ENCODE measurements at regions not wholly inside any gene's neighbourhood (a gene's known extent, or its start where the extent isn't known, plus 50 kb on each side); places are given as distances from the start of the nearest gene placed in this dataset.
A peak's percentile ranks its signal among the peaks of the same experiment; 100 is the strongest.

GRCh38 chr6:15897063-15897876 lies 231.6 kb upstream of the MYLIP start:
- Histone ChIP-seq H3K4me2 (ENCODE audit: control insufficient read depth, insufficient read depth) (no peak overlapping the region; the same call in none of the 2 replicates), H4K20me1 (ENCODE audit: control insufficient read depth, insufficient read depth) (no peaks in the 10 kb centered on the region), H3K9me3 (replicated peaks; ENCODE audit: control insufficient read depth, insufficient read depth, low read length) (peaks cover 3% of the 10 kb centered on the region; the same call in 2 of the 3 replicates), H3K79me2 (ENCODE audit: control insufficient read depth, insufficient read depth, low read length) (no peaks in the 10 kb centered on the region), H3K36me3 (ENCODE audit: control insufficient read depth in 2 of 2, insufficient read depth in 2 of 2, low read length in 1 of 2) (no peaks in the 10 kb centered on the region), H3K27ac (ENCODE audit: control insufficient read depth, insufficient read depth) (peak overlapping the region; percentile 55), H3K9ac (ENCODE audit: control insufficient read depth, insufficient read depth, low read length) (no peak overlapping the region), H3K4me1 (ENCODE audit: control insufficient read depth, insufficient read depth, low read length) (peaks cover 36% of the 10 kb centered on the region), H3K4me3 (no peak overlapping the region), H2AFZ (ENCODE audit: control insufficient read depth, low read depth, low read length) (peak overlapping the region; percentile 78), H3K27me3 (replicated peaks in 1 of 2; ENCODE audit: control insufficient read depth in 2 of 2, insufficient read depth in 2 of 2, low read length in 1 of 2) (no peaks in the 10 kb centered on the region)
- DNase-seq (ENCODE audit: low read depth, low spot score) (no peak), FAIRE-seq (no peak), ATAC-seq (peak; percentile 13; the same call in 1 of the 3 replicates)
- ChIA-PET CTCF (interaction anchor here (0.9 to 4.5 kb wide), 11 partner anchors 9 to 272 kb away, joined by 3 to 26 read pairs (median 4); no protein-coding TSS in a partner anchor), RAD21 (ENCODE audit: unreplicated experiment) (interaction anchor here (0.8 to 10.4 kb wide), 18 partner anchors 8 to 286 kb away, joined by 3 to 134 read pairs (median 7); partner anchors contain the start of gene MYLIP), SMC1A (ENCODE audit: uncharacterized antibody, unreplicated experiment) (interaction anchor here (0.8 to 12.8 kb wide), 24 partner anchors 7 to 286 kb away, joined by 3 to 198 read pairs (median 6); partner anchors contain the start of gene MYLIP), POLR2A (interaction anchor here (0.6 to 5.5 kb wide), 11 partner anchors 9 to 232 kb away, joined by 3 to 53 read pairs (median 4); partner anchors contain the start of gene MYLIP)
- in situ Hi-C loops (cut with MboI), result no loop called here
- BruUV-seq (replicated peaks), result no TSS peak
- intact Hi-C loops (cut with micrococcal nuclease; ENCODE audit: unreplicated experiment), result no loop called here
- 40% methylated on average over 8 of the region's 8 CpGs for WGBS (ENCODE audit: insufficient coverage, insufficient replicate concordance, low lambda C conversion rate, missing lambda C conversion rate)
- TF ChIP-seq KAT2A (conservative IDR thresholded peaks at IDR 0.05; ENCODE audit: control insufficient read depth, low read depth, low read length), result no peak
- no peak for TF ChIP-seq SIN3A (IDR thresholded peaks at IDR 0.05; ENCODE audit: low read depth, low read length)
- no peak for TF ChIP-seq SUZ12 (IDR thresholded peaks at IDR 0.05; ENCODE audit: unreplicated experiment)
- no peak for TF ChIP-seq E4F1 (IDR thresholded peaks at IDR 0.05; ENCODE audit: borderline replicate concordance, partially characterized antibody)
- TF ChIP-seq ATF7 (IDR thresholded peaks at IDR 0.05; ENCODE audit: low read depth), result no peak
- TF ChIP-seq ZNF24 (IDR thresholded peaks at IDR 0.05), result no peak
- TF ChIP-seq MTA3 (IDR thresholded peaks at IDR 0.05; ENCODE audit: borderline replicate concordance, low read length), result no peak
- TF ChIP-seq BCL11A (IDR thresholded peaks at IDR 0.05; ENCODE audit: low read depth, low read length), result no peak
- TF ChIP-seq IRF5 (IDR thresholded peaks at IDR 0.05; ENCODE audit: borderline replicate concordance), result no peak
- peak; percentile 76 for TF ChIP-seq ZNF687 (IDR thresholded peaks at IDR 0.05)
- no peak for TF ChIP-seq ZZZ3 (IDR thresholded peaks at IDR 0.05; ENCODE audit: control insufficient read depth, insufficient read length, low read depth)

All from GM12878 (cell line).